ENCODE measurements at regions not wholly inside any gene's neighbourhood (a gene's known extent, or its start where the extent isn't known, plus 50 kb on each side); places are given as distances from the start of the nearest gene placed in this dataset.

GRCh38 chr21:28877318-28877884, 115.3 kb downstream of the LTN1 start:
- ChIA-PET POLR2A (no interaction called here), CTCF (no interaction called here)

GRCh38 chr21:28875078-28875477, 117.6 kb downstream of the LTN1 start:
- Histone ChIP-seq H3K27ac (ENCODE audit: low read length) (no peak overlapping the region; the same call in 1 of the 2 replicates), H3K9me3 (ENCODE audit: control insufficient read depth, insufficient read depth, low read depth, low read length) (no peaks in the 10 kb centered on the region), H3K27me3 (ENCODE audit: control insufficient read depth, insufficient read depth, low read length) (no peaks in the 10 kb centered on the region), H3K4me3 (ENCODE audit: low read depth in 2 of 2, low read length in 2 of 2) (no peak overlapping the region), H3K4me1 (ENCODE audit: control insufficient read depth, insufficient read depth, low read length) (no peaks in the 10 kb centered on the region), H3K36me3 (ENCODE audit: control insufficient read depth, insufficient read depth, low read length) (no peaks in the 10 kb centered on the region; the same call in 1 of the 2 replicates)
- BruUV-seq (replicated peaks) = no TSS peak
- ChIA-PET CTCF (no interaction called here), POLR2A (no interaction called here)
- in situ Hi-C loops (cut with HindIII; ENCODE audit: low pct_unique_long_range_greater_than_20kb, low sequenced_read_pairs) = no loop called here
- intact Hi-C loops (cut with micrococcal nuclease; ENCODE audit: unreplicated experiment) = no loop called here
- DNase-seq (ENCODE audit: low read depth, low spot score) (no peak), ATAC-seq (no peak)
- TF ChIP-seq POLR2AphosphoS5 (IDR thresholded peaks at IDR 0.05; ENCODE audit: low read depth, low read length) = no peak
- no peak for TF ChIP-seq SIN3A (IDR thresholded peaks at IDR 0.05; ENCODE audit: borderline replicate concordance, insufficient read depth, low read depth, low read length)
- TF ChIP-seq CTCF (IDR thresholded peaks at IDR 0.05) = no peak
- no peak for TF ChIP-seq REST (IDR thresholded peaks at IDR 0.05; ENCODE audit: insufficient read depth in 1 of 2, low read depth in 2 of 2, low read length in 1 of 2)
- no peak for TF ChIP-seq TCF7L2 (IDR thresholded peaks at IDR 0.05; ENCODE audit: low read depth, low read length)

More at GRCh38 chr21:28877318-28877884, 115.3 kb downstream of the LTN1 start:
- Histone ChIP-seq H3K4me3 (ENCODE audit: low read depth in 2 of 2, low read length in 2 of 2) (no peak overlapping the region), H3K27me3 (ENCODE audit: control insufficient read depth, insufficient read depth, low read length) (no peaks in the 10 kb centered on the region), H3K4me1 (ENCODE audit: control insufficient read depth, insufficient read depth, low read length) (no peaks in the 10 kb centered on the region), H3K9me3 (ENCODE audit: control insufficient read depth, insufficient read depth, low read depth, low read length) (no peaks in the 10 kb centered on the region), H3K27ac (ENCODE audit: low read length) (peak overlapping the region; percentile 18; the same call in 1 of the 2 replicates), H3K36me3 (ENCODE audit: control insufficient read depth, insufficient read depth, low read length) (no peaks in the 10 kb centered on the region; the same call in 1 of the 2 replicates)
- intact Hi-C loops (cut with micrococcal nuclease; ENCODE audit: unreplicated experiment) (no loop called here), in situ Hi-C loops (cut with HindIII; ENCODE audit: low pct_unique_long_range_greater_than_20kb, low sequenced_read_pairs) (no loop called here)
- ATAC-seq (no peak), DNase-seq (ENCODE audit: low read depth, low spot score) (no peak)
- TF ChIP-seq POLR2AphosphoS5 (IDR thresholded peaks at IDR 0.05; ENCODE audit: low read depth, low read length) (no peak), CTCF (IDR thresholded peaks at IDR 0.05) (no peak), SIN3A (IDR thresholded peaks at IDR 0.05; ENCODE audit: borderline replicate concordance, insufficient read depth, low read depth, low read length) (no peak), REST (IDR thresholded peaks at IDR 0.05; ENCODE audit: insufficient read depth in 1 of 2, low read depth in 2 of 2, low read length in 1 of 2) (no peak), TCF7L2 (IDR thresholded peaks at IDR 0.05; ENCODE audit: low read depth, low read length) (no peak)
- no TSS peak for BruUV-seq (replicated peaks)
